Mesendoderm (in vitro differentiated cells): ENCODE measurements at regions not wholly inside any gene's neighbourhood (a gene's known extent, or its start where the extent isn't known, plus 50 kb on each side); places are given as distances from the start of the nearest gene placed in this dataset.
A peak's percentile ranks its signal among the peaks of the same experiment; 100 is the strongest.

Experiments used
- DNase-seq: peaks from one replicate; pipeline ENCODE4 v3.0.0; 2013
- H2AK5ac ChIP-seq: 2 replicates; pipeline ENCODE4 v1.6.1; 2013; ENCODE audit warnings: low read length, inconsistent platforms
- H2BK120ac ChIP-seq: 2 replicates; pipeline ENCODE4 v1.6.1; 2013; ENCODE audit warnings: low read depth, mild to moderate bottlenecking, low read length, moderate library complexity, mixed read lengths
- H2BK15ac ChIP-seq: replicated peaks from 2 replicates; pipeline ENCODE4 v1.6.1; 2013; ENCODE audit warnings: low read depth, mild to moderate bottlenecking, moderate library complexity
- H2BK5ac ChIP-seq: 2 replicates; pipeline ENCODE4 v1.6.1; 2013; ENCODE audit warnings: low read length, inconsistent platforms
- H3K18ac ChIP-seq: 2 replicates; pipeline ENCODE4 v1.6.1; 2013; ENCODE audit warnings: mild to moderate bottlenecking, low read length, mixed read lengths
- H3K23ac ChIP-seq: one replicate; pipeline ENCODE4 v1.6.1; 2013; ENCODE audit warnings: low read length
- H3K27ac ChIP-seq: 2 replicates; pipeline ENCODE4 v1.5.1; 2013; ENCODE audit warnings: low read depth, mild to moderate bottlenecking, inconsistent platforms, low read length, moderate library complexity
- H3K27me3 ChIP-seq: 2 replicates; pipeline ENCODE4 v1.6.1; 2013; ENCODE audit warnings: low read length, control low read depth, mild to moderate bottlenecking, inconsistent platforms; ENCODE audit not compliant: insufficient read depth, poor library complexity
- H3K36me3 ChIP-seq: 2 replicates; pipeline ENCODE4 v1.6.1; 2013; ENCODE audit warnings: low read length, inconsistent platforms; ENCODE audit not compliant: control insufficient read depth, insufficient read depth
- H3K4ac ChIP-seq: one replicate; pipeline ENCODE4 v1.6.1; 2013; ENCODE audit warnings: low read depth, mild to moderate bottlenecking, low read length, moderate library complexity
- H3K4me1 ChIP-seq: 2 replicates; pipeline ENCODE4 v1.6.1; 2013; ENCODE audit warnings: low read depth, low read length, inconsistent platforms; ENCODE audit not compliant: control insufficient read depth
- H3K4me2 ChIP-seq: 2 replicates; pipeline ENCODE4 v1.6.1; 2013; ENCODE audit warnings: low read length
- H3K4me3 ChIP-seq: 2 replicates; pipeline ENCODE4 v1.5.1; 2013; ENCODE audit warnings: mild to moderate bottlenecking, low read length
- H3K56ac ChIP-seq: one replicate; pipeline ENCODE4 v1.6.1; 2013; ENCODE audit warnings: low read length
- H3K79me1 ChIP-seq: 2 replicates; pipeline ENCODE4 v1.6.1; 2013; ENCODE audit warnings: low read length, inconsistent platforms
- H3K79me2 ChIP-seq: 2 replicates; pipeline ENCODE4 v1.6.1; 2013; ENCODE audit warnings: mild to moderate bottlenecking, low read length; ENCODE audit not compliant: control insufficient read depth, insufficient read depth
- H3K9ac ChIP-seq: 2 replicates; pipeline ENCODE4 v1.6.1; 2013; ENCODE audit warnings: low read length, inconsistent platforms
- H4K5ac ChIP-seq: one replicate; pipeline ENCODE4 v1.6.1; 2013; ENCODE audit warnings: low read length
- H4K8ac ChIP-seq: one replicate; pipeline ENCODE4 v1.6.1; 2013; ENCODE audit warnings: low read depth, mild to moderate bottlenecking, control low read depth, low read length, moderate library complexity
- WGBS: extraction: QIAGEN DNeasy Blood & Tissue Kit; methylation state at CpG from one replicate; pipeline ENCODE4 v1.1.7; 2013; ENCODE audit warnings: low lambda C conversion rate, missing lambda C conversion rate; ENCODE audit not compliant: insufficient coverage; ENCODE audit errors: extremely low coverage; 5-methylcytosine and 5-hydroxymethylcytosine counted together

DNA sequence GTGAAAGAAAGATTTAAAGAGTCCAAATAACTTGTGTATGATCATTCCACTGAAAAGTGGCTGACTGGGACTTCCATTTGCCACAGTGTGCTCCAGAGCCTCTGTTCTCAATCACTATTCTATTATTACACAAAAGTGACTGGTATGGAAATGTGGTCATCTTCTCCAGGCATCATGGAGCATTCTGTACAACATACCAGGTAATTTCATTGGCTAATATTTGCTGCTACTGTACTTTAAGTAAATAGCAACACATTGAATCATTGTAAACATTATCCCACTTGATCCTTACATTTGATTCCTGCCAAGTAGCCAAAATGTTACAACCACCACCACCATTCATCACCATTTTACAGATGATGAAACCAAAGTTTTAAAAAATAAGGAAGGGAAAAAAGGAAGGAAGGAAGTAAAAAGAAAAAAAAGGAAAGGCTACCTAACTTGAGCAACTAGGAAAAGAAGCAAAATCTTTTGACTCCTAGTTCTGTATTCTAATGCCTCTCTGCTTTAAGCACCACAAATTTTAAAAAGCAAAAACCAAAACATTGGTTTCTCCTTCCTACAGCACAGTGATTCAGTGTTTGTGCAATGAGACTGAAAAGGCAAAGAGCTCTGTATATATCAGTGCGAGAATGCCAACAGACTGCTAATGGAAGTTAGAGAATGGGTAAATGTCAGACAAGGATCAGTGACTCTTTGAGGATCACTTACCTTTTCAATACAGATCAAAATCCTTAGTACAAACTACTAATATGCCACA, 361.4 kb upstream of the PTBP2 start:
- DNase-seq = no peak
- no peak overlapping the region for H2BK15ac ChIP-seq
- no peak overlapping the region for H3K27ac ChIP-seq
- no peak overlapping the region for H3K18ac ChIP-seq
- H4K5ac ChIP-seq = no peak overlapping the region
- no peak overlapping the region for H3K56ac ChIP-seq
- H3K4me1 ChIP-seq = no peaks in the 10 kb centered on the region
- no CpG with 5 or more reads among the region's 1 CpG for WGBS
- H3K4me3 ChIP-seq = no peak overlapping the region
- no peak overlapping the region for H3K4me2 ChIP-seq
- no peak overlapping the region for H2AK5ac ChIP-seq
- no peaks in the 10 kb centered on the region for H3K79me2 ChIP-seq
- H3K36me3 ChIP-seq = no peaks in the 10 kb centered on the region
- H3K27me3 ChIP-seq = no peaks in the 10 kb centered on the region
- no peaks in the 10 kb centered on the region for H3K79me1 ChIP-seq
- no peak overlapping the region for H2BK5ac ChIP-seq
- no peak overlapping the region for H2BK120ac ChIP-seq
- H3K9ac ChIP-seq = no peak overlapping the region
- no peak overlapping the region for H4K8ac ChIP-seq
- no peak overlapping the region for H3K23ac ChIP-seq
- H3K4ac ChIP-seq = no peak overlapping the region

DNA sequence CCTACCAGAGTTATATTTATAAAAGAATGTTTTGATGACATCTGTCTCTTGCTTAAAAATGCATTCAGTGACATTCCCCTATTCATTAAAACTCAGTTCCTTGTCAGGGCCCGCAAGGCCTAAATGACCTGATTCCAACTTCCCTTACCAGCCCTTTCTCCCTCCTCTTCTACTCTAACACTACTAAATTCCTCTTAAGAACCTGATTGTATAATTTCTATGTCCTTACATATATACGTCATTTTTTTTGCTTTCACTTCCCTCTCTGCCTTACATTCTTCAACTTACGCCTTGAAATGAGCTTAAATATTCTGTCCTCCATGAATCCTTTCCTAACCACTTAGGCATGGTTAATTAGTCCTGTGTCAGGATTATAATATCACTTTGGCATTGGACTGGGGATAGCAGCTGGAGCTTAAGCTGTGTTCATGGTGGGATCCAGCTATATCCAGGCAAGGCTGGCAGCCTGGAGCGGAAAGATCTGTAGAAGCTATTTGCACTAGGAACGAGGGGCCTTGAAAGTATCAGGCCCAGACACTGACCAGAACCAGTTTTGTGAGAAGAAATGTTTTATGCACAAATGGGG, 360.2 kb upstream of the PTBP2 start:
- no peak overlapping the region for H3K18ac ChIP-seq
- H3K4me1 ChIP-seq = no peaks in the 10 kb centered on the region
- no peak for DNase-seq
- H3K4ac ChIP-seq = no peak overlapping the region
- no peak overlapping the region for H3K23ac ChIP-seq
- no peak overlapping the region for H2BK15ac ChIP-seq
- no peak overlapping the region for H3K4me3 ChIP-seq
- H3K56ac ChIP-seq = no peak overlapping the region
- no peak overlapping the region for H3K9ac ChIP-seq
- no peak overlapping the region for H2BK5ac ChIP-seq
- WGBS = 100% methylated on average over 1 of the region's 5 CpGs
- H3K4me2 ChIP-seq = no peak overlapping the region
- H4K8ac ChIP-seq = no peak overlapping the region
- no peak overlapping the region for H2AK5ac ChIP-seq
- H3K79me2 ChIP-seq = no peaks in the 10 kb centered on the region
- H3K36me3 ChIP-seq = no peaks in the 10 kb centered on the region
- no peak overlapping the region for H4K5ac ChIP-seq
- no peak overlapping the region for H3K27ac ChIP-seq
- H3K27me3 ChIP-seq = no peaks in the 10 kb centered on the region
- H2BK120ac ChIP-seq = no peak overlapping the region
- no peaks in the 10 kb centered on the region for H3K79me1 ChIP-seq

DNA sequence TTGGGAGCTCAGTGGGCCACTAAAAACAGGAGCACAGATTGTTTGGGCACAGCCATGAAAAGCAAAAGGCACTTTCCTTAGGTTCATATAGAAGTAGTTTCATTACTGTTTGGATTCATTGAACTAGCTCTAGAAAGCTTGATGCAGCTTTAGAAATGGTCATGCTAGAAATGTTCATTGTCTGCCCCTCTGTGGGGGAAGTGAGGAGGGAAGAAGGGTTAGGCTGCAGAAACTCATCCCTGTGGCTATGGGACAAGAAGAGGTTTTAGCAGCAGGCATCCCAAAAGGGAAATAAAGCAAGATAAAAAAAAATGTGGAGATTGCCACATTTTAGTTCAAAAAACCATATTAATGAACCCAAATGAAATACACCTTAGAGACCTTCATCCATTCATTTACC, 359.6 kb upstream of the PTBP2 start:
- Histone ChIP-seq H3K4me3 (no peak overlapping the region), H3K9ac (no peak overlapping the region), H3K27me3 (no peaks in the 10 kb centered on the region), H3K23ac (no peak overlapping the region), H4K8ac (no peak overlapping the region), H3K79me2 (no peaks in the 10 kb centered on the region), H2BK15ac (no peak overlapping the region), H2AK5ac (no peak overlapping the region), H3K18ac (no peak overlapping the region), H3K36me3 (no peaks in the 10 kb centered on the region), H3K4me1 (no peaks in the 10 kb centered on the region), H3K79me1 (no peaks in the 10 kb centered on the region), H3K4ac (no peak overlapping the region), H3K4me2 (no peak overlapping the region), H2BK5ac (no peak overlapping the region), H4K5ac (no peak overlapping the region), H3K27ac (no peak overlapping the region), H3K56ac (no peak overlapping the region), H2BK120ac (no peak overlapping the region)
- no peak for DNase-seq

DNA sequence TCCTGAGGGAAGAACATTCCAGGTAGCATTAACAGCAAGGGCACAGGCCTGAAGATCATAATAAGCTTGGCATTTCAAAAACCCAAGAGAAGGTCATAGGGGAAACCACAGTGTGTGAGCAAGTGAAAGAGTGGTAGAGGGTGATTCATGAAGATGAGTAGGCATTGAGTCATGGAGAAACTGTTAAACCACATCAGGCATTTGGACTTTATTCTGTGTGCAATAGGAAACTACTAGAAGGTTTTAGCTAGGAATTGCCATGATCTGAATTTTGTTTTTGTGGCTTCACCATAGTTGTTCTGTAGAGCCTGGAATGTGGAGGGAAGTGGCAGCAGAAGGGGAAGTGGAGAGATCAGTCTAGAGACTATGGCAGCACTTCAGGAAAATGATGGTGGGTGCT, 359.0 kb upstream of the PTBP2 start:
- Histone ChIP-seq H4K5ac (no peak overlapping the region), H3K79me1 (no peaks in the 10 kb centered on the region), H3K9ac (no peak overlapping the region), H2BK5ac (no peak overlapping the region), H3K36me3 (no peaks in the 10 kb centered on the region), H3K4ac (no peak overlapping the region), H3K56ac (no peak overlapping the region), H2BK120ac (no peak overlapping the region), H3K4me3 (no peak overlapping the region), H3K4me2 (no peak overlapping the region), H3K23ac (no peak overlapping the region), H4K8ac (no peak overlapping the region), H3K27me3 (no peaks in the 10 kb centered on the region), H3K79me2 (no peaks in the 10 kb centered on the region), H2AK5ac (no peak overlapping the region), H3K27ac (no peak overlapping the region), H3K18ac (no peak overlapping the region), H3K4me1 (no peaks in the 10 kb centered on the region), H2BK15ac (no peak overlapping the region)
- DNase-seq = no peak

DNA sequence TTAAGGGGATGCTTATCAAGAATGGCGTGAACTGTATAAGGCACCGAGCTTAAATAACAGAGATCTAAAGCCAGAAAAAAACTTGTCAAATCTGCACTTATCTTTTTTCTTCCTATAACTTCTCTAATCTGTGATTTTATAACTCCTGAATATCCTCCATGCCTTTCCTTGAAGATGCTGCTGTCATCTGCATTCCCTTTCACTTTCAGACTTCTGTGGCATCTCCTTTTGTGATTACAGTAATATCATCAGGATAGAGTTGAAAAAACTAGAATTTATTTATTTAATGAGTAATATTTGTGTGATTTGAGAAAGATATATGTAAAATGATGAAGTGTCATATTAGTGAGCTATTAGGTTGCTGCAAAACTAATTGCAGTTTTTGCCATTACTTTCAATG, 357.8 kb upstream of the PTBP2 start:
- no peak overlapping the region for H2BK5ac ChIP-seq
- H3K9ac ChIP-seq = no peak overlapping the region
- no peak overlapping the region for H3K18ac ChIP-seq
- H2BK120ac ChIP-seq = no peak overlapping the region
- no peak overlapping the region for H3K27ac ChIP-seq
- no peak overlapping the region for H3K4me3 ChIP-seq
- no peak overlapping the region for H2BK15ac ChIP-seq
- H4K5ac ChIP-seq = no peak overlapping the region
- no peaks in the 10 kb centered on the region for H3K4me1 ChIP-seq
- no peaks in the 10 kb centered on the region for H3K79me2 ChIP-seq
- H3K23ac ChIP-seq = no peak overlapping the region
- DNase-seq = peak; percentile 3
- no peak overlapping the region for H4K8ac ChIP-seq
- no CpG with 5 or more reads among the region's 2 CpGs for WGBS
- H2AK5ac ChIP-seq = no peak overlapping the region
- H3K36me3 ChIP-seq = no peaks in the 10 kb centered on the region
- H3K79me1 ChIP-seq = no peaks in the 10 kb centered on the region
- H3K4ac ChIP-seq = no peak overlapping the region
- H3K4me2 ChIP-seq = no peak overlapping the region
- no peaks in the 10 kb centered on the region for H3K27me3 ChIP-seq
- no peak overlapping the region for H3K56ac ChIP-seq

GRCh38 chr1:96364576-96364975, 357.0 kb upstream of the PTBP2 start:
- H3K18ac ChIP-seq = no peak overlapping the region
- no peak overlapping the region for H3K23ac ChIP-seq
- H2BK120ac ChIP-seq = no peak overlapping the region
- H3K79me2 ChIP-seq = no peaks in the 10 kb centered on the region
- no peaks in the 10 kb centered on the region for H3K36me3 ChIP-seq
- no peaks in the 10 kb centered on the region for H3K27me3 ChIP-seq
- H2BK5ac ChIP-seq = no peak overlapping the region
- no peak overlapping the region for H4K8ac ChIP-seq
- DNase-seq = no peak
- H3K4me2 ChIP-seq = no peak overlapping the region
- H3K27ac ChIP-seq = no peak overlapping the region
- H3K4me3 ChIP-seq = no peak overlapping the region
- no peak overlapping the region for H3K9ac ChIP-seq
- H2AK5ac ChIP-seq = no peak overlapping the region
- no peak overlapping the region for H3K4ac ChIP-seq
- H3K4me1 ChIP-seq = no peaks in the 10 kb centered on the region
- no peak overlapping the region for H2BK15ac ChIP-seq
- no peak overlapping the region for H3K56ac ChIP-seq
- no peaks in the 10 kb centered on the region for H3K79me1 ChIP-seq
- no peak overlapping the region for H4K5ac ChIP-seq
